Fibroblast of lung (primary cell): ENCODE measurements at regions not wholly inside any gene's neighbourhood (a gene's known extent, or its start where the extent isn't known, plus 50 kb on each side); places are given as distances from the start of the nearest gene placed in this dataset.

Experiments
- DNase-seq, 2 donors: peaks; one replicate each; pipeline versions ENCODE4 v3.0.0 to v3.0.0-alpha.2; 2010; ENCODE audit warnings: low read depth in 2 of 2
- H2AFZ ChIP-seq: 2 replicates; pipeline ENCODE4 v1.5.1; 2012; ENCODE audit warnings: low read length, control low read depth, inconsistent platforms
- H3K27ac ChIP-seq: 2 replicates; pipeline ENCODE4 v1.5.1; 2011; ENCODE audit warnings: low read length, control low read depth; ENCODE audit not compliant: insufficient read depth
- H3K27me3 ChIP-seq: 2 replicates; pipeline ENCODE4 v1.5.1; 2011; ENCODE audit warnings: mild to moderate bottlenecking, low read length; ENCODE audit not compliant: control insufficient read depth, insufficient read depth
- H3K36me3 ChIP-seq: 2 replicates; pipeline ENCODE4 v1.5.1; 2011; ENCODE audit warnings: low read length; ENCODE audit not compliant: control insufficient read depth, insufficient read depth
- H3K4me1 ChIP-seq: 2 replicates; pipeline ENCODE4 v1.5.1; 2011; ENCODE audit warnings: low read length; ENCODE audit not compliant: control insufficient read depth, insufficient read depth; ENCODE audit errors: extremely low read depth
- H3K4me2 ChIP-seq: 2 replicates; pipeline ENCODE4 v1.5.1; 2011; ENCODE audit warnings: low read length, control low read depth; ENCODE audit not compliant: insufficient read depth; ENCODE audit errors: extremely low read depth
- H3K4me3 ChIP-seq, 4 experiments: fragments of 200-600 bp in 1 of 4; sonication (generic) in 1 of 4; replicated peaks in 1 of 4; 2 replicates each; pipeline ENCODE4 v1.5.1; 2011 to 2016; ENCODE audit warnings: low read length in 4 of 4, low read depth in 3 of 4, mild to moderate bottlenecking in 3 of 4, control low read depth in 2 of 4, inconsistent platforms in 1 of 4, mixed read lengths in 1 of 4; ENCODE audit not compliant: insufficient read depth in 1 of 4; ENCODE audit errors: control extremely low read depth in 1 of 4
- H3K79me2 ChIP-seq: 2 replicates; pipeline ENCODE4 v1.5.1; 2012; ENCODE audit warnings: mild to moderate bottlenecking, low read length, inconsistent platforms; ENCODE audit not compliant: control insufficient read depth, insufficient read depth
- H3K9ac ChIP-seq: 2 replicates; pipeline ENCODE4 v1.5.1; 2011; ENCODE audit warnings: mild to moderate bottlenecking, low read length, control low read depth; ENCODE audit not compliant: insufficient read depth
- H3K9me3 ChIP-seq: 2 replicates; pipeline ENCODE4 v1.5.1; 2012; ENCODE audit warnings: low read depth, low read length; ENCODE audit not compliant: control insufficient read depth, insufficient read depth
- H4K20me1 ChIP-seq: 2 replicates; pipeline ENCODE4 v1.5.1; 2011; ENCODE audit warnings: low read length; ENCODE audit not compliant: control insufficient read depth, insufficient read depth; ENCODE audit errors: extremely low read depth
- EZH2 ChIP-seq: IDR thresholded peaks from 2 replicates; pipeline ENCODE4 v1.5.1; 2012; ENCODE audit warnings: low read length, control low read depth, mild to moderate bottlenecking; ENCODE audit errors: missing control alignments
- TF ChIP-seq, protein P1 (sequence below), 2 donors: IDR thresholded peaks in 1 of 2; conservative IDR thresholded peaks in 1 of 2; 1 replicate in 1 of 2; 2 replicates in 1 of 2; pipeline ENCODE4 v1.5.1; 2011 to 2012; ENCODE audit warnings: low read length in 2 of 2, control low read depth in 1 of 2, inconsistent platforms in 1 of 2, low read depth in 1 of 2, mild to moderate bottlenecking in 1 of 2

DNA sequence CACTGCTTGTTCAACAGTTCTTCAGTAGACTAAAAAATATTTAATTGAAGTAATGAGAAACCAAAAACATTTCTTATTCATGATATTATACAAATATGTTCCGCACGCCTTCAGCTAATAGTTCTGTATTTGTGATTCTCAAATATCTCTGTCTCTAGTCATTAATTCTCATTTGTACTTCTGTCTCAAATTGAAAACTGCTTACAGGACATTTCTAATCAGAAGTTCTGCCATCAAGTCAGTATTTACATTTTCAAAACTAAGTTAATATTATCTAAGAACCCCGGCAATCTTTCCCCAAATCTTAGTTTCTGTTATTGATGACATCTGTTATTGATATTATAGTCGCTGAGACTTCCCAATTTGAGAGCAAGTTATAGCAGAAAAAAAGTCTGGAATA lies 78.6 kb upstream of the PGRMC2 start:
- H3K79me2 ChIP-seq = no peaks in the 10 kb centered on the region
- no peaks in the 10 kb centered on the region for H4K20me1 ChIP-seq
- no peak for TF ChIP-seq EZH2
- TF ChIP-seq, protein P1, sequence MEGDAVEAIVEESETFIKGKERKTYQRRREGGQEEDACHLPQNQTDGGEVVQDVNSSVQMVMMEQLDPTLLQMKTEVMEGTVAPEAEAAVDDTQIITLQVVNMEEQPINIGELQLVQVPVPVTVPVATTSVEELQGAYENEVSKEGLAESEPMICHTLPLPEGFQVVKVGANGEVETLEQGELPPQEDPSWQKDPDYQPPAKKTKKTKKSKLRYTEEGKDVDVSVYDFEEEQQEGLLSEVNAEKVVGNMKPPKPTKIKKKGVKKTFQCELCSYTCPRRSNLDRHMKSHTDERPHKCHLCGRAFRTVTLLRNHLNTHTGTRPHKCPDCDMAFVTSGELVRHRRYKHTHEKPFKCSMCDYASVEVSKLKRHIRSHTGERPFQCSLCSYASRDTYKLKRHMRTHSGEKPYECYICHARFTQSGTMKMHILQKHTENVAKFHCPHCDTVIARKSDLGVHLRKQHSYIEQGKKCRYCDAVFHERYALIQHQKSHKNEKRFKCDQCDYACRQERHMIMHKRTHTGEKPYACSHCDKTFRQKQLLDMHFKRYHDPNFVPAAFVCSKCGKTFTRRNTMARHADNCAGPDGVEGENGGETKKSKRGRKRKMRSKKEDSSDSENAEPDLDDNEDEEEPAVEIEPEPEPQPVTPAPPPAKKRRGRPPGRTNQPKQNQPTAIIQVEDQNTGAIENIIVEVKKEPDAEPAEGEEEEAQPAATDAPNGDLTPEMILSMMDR (conservative IDR thresholded peaks at IDR 0.05 in 1 of 2, IDR thresholded peaks at IDR 0.05 in 1 of 2; ENCODE audit: low read depth in 1 of 2, low read length in 2 of 2) = no peak
- H3K36me3 ChIP-seq = no peaks in the 10 kb centered on the region
- no peak overlapping the region for H3K4me3 ChIP-seq
- no peak overlapping the region for H3K4me2 ChIP-seq
- H2AFZ ChIP-seq = no peak overlapping the region
- no peak for DNase-seq
- no peaks in the 10 kb centered on the region for H3K9me3 ChIP-seq
- H3K9ac ChIP-seq = no peak overlapping the region
- peaks cover 2% of the 10 kb centered on the region for H3K4me1 ChIP-seq
- no peak overlapping the region for H3K27ac ChIP-seq
- H3K27me3 ChIP-seq = no peaks in the 10 kb centered on the region

GRCh38 chr4:128364565-128364964 lies 77.0 kb upstream of the PGRMC2 start:
- Histone ChIP-seq H3K9me3 (no peaks in the 10 kb centered on the region), H3K9ac (no peak overlapping the region), H4K20me1 (no peaks in the 10 kb centered on the region), H3K4me1 (no peaks in the 10 kb centered on the region), H3K36me3 (no peaks in the 10 kb centered on the region), H3K4me3 (no peak overlapping the region), H2AFZ (no peak overlapping the region), H3K27ac (no peak overlapping the region), H3K27me3 (no peaks in the 10 kb centered on the region), H3K79me2 (no peaks in the 10 kb centered on the region), H3K4me2 (no peak overlapping the region)
- no peak for TF ChIP-seq EZH2
- TF ChIP-seq, protein P1 (conservative IDR thresholded peaks at IDR 0.05 in 1 of 2, IDR thresholded peaks at IDR 0.05 in 1 of 2; ENCODE audit: low read depth in 1 of 2, low read length in 2 of 2) = no peak
- peak in 1 of 2 donors; percentile 44 for DNase-seq

GRCh38 chr4:128363966-128364365 lies 76.4 kb upstream of the PGRMC2 start:
- Histone ChIP-seq H3K27ac (no peak overlapping the region), H4K20me1 (no peaks in the 10 kb centered on the region), H2AFZ (no peak overlapping the region), H3K4me1 (peaks cover under 1% of the 10 kb centered on the region), H3K79me2 (no peaks in the 10 kb centered on the region), H3K27me3 (no peaks in the 10 kb centered on the region), H3K36me3 (no peaks in the 10 kb centered on the region), H3K9ac (no peak overlapping the region), H3K4me2 (no peak overlapping the region), H3K4me3 (no peak overlapping the region), H3K9me3 (no peaks in the 10 kb centered on the region)
- TF ChIP-seq, protein P1 (conservative IDR thresholded peaks at IDR 0.05 in 1 of 2, IDR thresholded peaks at IDR 0.05 in 1 of 2; ENCODE audit: low read depth in 1 of 2, low read length in 2 of 2) = no peak
- no peak for TF ChIP-seq EZH2
- DNase-seq = no peak
